ENCODE measurements at regions not wholly inside any gene's neighbourhood (a gene's known extent, or its start where the extent isn't known, plus 50 kb on each side); places are given as distances from the start of the nearest gene placed in this dataset.

DNA sequence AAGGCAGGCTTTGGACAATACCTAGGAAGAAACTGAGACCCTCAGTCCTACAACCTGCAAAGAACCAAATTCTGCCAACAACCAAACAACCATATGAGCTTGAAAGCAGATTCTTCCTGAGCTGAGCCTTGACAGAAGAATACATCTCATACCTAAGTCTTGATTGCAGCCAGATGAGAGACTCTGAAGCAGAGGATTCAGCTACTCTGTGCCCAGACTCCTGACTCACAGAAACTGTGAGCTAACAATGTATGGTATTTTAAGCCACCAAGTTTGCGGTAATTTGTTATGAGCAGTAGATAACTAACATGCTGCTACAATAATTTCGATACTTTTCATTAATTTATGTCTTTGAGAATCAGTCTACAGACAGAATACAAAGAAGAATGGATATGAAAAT is 325.1 kb upstream of the CBLB start:
- no peak for DNase-seq
- Histone ChIP-seq H3K36me3 (no peaks in the 10 kb centered on the region), H3K27me3 (no peaks in the 10 kb centered on the region), H3K27ac (no peak overlapping the region), H3K9me3 (no peaks in the 10 kb centered on the region), H3K4me1 (no peaks in the 10 kb centered on the region), H3K9ac (ENCODE audit: low read depth in 2 of 2, low read length in 2 of 2) (no peak overlapping the region), H3K4me3 (no peak overlapping the region)
- intact Hi-C loops (cut with DNase I) = no loop called here
- TF ChIP-seq, protein P1, sequence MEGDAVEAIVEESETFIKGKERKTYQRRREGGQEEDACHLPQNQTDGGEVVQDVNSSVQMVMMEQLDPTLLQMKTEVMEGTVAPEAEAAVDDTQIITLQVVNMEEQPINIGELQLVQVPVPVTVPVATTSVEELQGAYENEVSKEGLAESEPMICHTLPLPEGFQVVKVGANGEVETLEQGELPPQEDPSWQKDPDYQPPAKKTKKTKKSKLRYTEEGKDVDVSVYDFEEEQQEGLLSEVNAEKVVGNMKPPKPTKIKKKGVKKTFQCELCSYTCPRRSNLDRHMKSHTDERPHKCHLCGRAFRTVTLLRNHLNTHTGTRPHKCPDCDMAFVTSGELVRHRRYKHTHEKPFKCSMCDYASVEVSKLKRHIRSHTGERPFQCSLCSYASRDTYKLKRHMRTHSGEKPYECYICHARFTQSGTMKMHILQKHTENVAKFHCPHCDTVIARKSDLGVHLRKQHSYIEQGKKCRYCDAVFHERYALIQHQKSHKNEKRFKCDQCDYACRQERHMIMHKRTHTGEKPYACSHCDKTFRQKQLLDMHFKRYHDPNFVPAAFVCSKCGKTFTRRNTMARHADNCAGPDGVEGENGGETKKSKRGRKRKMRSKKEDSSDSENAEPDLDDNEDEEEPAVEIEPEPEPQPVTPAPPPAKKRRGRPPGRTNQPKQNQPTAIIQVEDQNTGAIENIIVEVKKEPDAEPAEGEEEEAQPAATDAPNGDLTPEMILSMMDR (IDR thresholded peaks at IDR 0.05) = no peak

DNA sequence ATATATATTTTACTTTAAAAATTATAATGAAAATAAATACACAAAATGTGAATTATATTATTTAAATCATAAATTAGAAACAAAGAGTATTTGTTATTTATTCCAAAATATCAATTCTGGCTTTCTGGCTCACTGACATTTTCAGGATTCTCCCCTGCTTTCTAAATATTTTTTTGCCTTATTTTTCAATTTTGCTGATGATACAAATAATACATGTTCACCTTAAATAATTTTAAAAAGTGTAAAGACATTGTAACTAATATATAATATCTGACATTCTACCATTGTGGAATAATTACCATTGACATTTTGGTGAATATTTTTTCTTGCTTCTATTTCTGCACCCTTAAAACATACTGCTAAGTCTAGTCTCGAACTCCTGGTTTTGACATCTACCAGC is 325.9 kb upstream of the CBLB start:
- Histone ChIP-seq H3K9me3 (no peaks in the 10 kb centered on the region), H3K4me3 (no peak overlapping the region), H3K27me3 (no peaks in the 10 kb centered on the region), H3K27ac (no peak overlapping the region), H3K36me3 (no peaks in the 10 kb centered on the region), H3K4me1 (no peaks in the 10 kb centered on the region), H3K9ac (ENCODE audit: low read depth in 2 of 2, low read length in 2 of 2) (no peak overlapping the region)
- no peak for DNase-seq
- intact Hi-C loops (cut with DNase I) = no loop called here
- TF ChIP-seq, protein P1 (IDR thresholded peaks at IDR 0.05) = no peak

DNA sequence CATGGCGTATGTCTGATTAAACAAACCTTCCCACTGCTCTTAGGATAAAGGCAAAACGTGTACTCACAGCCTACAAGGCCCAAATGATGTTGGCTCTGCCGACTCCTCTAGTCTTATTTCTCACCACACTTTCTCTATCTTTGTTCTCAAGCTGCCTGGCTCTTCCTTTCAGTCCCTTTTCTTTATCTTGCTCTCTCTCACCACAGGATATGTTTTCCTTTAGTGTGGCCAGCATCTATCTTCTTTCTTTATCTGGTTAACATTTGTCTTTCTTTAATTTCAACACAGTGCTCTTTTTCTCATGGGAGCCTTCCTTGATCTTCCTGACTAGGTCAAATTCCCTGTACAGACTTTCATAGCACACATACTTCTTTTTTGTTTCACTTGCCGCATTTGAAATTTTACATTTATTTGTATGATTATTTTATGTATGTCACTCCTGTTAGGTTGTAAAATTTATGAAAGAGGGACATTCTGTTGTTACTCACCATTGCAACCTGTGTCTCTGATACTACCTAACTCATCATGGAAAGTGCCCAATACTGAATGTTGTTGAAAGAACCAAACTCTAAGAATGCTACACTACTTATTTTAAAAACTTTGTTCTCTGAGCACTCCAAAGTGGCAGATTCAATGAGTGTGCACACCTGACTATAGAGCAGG is 328.9 kb upstream of the CBLB start:
- Histone ChIP-seq H3K4me3 (no peak overlapping the region), H3K27me3 (no peaks in the 10 kb centered on the region), H3K27ac (no peak overlapping the region), H3K9me3 (no peaks in the 10 kb centered on the region), H3K36me3 (no peaks in the 10 kb centered on the region), H3K9ac (ENCODE audit: low read depth in 2 of 2, low read length in 2 of 2) (no peak overlapping the region), H3K4me1 (no peaks in the 10 kb centered on the region)
- no peak for DNase-seq
- intact Hi-C loops (cut with DNase I) = no loop called here
- TF ChIP-seq, protein P1 (IDR thresholded peaks at IDR 0.05) = no peak

DNA sequence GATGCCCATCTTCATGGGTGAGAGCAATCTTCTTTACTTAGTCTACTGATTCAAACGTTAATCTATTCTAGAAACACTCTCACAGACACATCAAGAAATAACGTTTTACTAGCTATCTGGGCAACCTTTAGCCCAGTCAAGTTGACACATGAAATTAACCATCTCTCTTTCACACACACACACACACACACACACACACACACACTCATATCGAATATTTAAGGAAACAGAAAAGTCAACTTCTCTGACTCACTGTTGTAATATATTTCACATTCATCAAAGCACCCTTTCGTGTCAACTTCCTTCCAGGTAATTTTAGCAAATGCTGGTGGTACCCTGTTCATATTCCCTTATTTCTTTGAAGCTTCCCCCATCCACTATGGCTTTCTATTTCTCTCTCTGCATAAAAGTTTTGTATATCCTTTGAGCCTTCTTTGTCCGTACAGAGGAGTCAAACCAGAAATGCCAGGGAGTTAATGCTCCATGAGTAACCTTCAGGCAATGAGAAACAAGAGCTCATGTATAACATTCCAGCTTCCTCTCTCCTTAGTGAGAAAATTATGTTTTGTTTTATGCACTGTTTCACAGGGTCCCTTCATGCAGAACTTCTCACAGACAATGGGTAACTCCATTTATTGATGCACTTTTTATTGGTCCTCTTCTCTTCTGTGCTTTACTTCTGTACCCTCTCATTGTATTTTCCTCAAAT is 335.5 kb upstream of the CBLB start:
- Histone ChIP-seq H3K4me3 (no peak overlapping the region), H3K27ac (no peak overlapping the region), H3K9me3 (no peaks in the 10 kb centered on the region), H3K27me3 (no peaks in the 10 kb centered on the region), H3K4me1 (no peaks in the 10 kb centered on the region), H3K36me3 (no peaks in the 10 kb centered on the region), H3K9ac (ENCODE audit: low read depth in 2 of 2, low read length in 2 of 2) (no peak overlapping the region)
- intact Hi-C loops (cut with DNase I) = no loop called here
- DNase-seq = no peak
- TF ChIP-seq, protein P1 (IDR thresholded peaks at IDR 0.05) = no peak

DNA sequence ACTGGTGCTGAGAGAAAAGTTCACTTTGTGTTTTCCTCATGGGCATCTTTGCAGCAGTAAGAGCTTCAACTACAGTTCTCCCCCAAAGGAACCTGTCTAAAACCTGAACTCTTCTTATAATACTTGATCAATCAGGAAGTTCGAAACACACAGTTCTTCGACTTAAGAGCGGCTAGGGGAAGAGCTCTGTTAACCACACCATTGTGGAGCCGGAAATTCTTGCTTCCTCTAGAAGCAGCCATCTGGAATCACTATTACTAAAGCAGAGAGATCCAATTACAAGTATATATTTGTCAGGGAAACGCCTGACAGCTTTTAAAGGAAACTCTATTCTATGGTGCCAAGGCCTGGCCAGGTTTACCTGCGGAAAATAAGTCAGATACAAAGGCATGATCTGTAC is 337.3 kb upstream of the CBLB start:
- no peaks in the 10 kb centered on the region for H3K27me3 ChIP-seq
- TF ChIP-seq, protein P1 (IDR thresholded peaks at IDR 0.05) = no peak
- H3K27ac ChIP-seq = no peak overlapping the region
- no peak for DNase-seq
- intact Hi-C loops (cut with DNase I) = no loop called here
- H3K9me3 ChIP-seq = no peaks in the 10 kb centered on the region
- H3K9ac ChIP-seq (ENCODE audit: low read depth in 2 of 2, low read length in 2 of 2) = no peak overlapping the region
- no peak overlapping the region for H3K4me3 ChIP-seq
- H3K4me1 ChIP-seq = no peaks in the 10 kb centered on the region
- H3K36me3 ChIP-seq = no peaks in the 10 kb centered on the region

Data from colonic mucosa (tissue), 4 donors.